IMR-90 (cell line): ENCODE measurements at regions not wholly inside any gene's neighbourhood (a gene's known extent, or its start where the extent isn't known, plus 50 kb on each side); places are given as distances from the start of the nearest gene placed in this dataset.

Experiments used
- ATAC-seq: fragments of 200-7000 bp; cut with Tn5 transposase; 2 replicates; pipeline ENCODE4 v1.9.1; 2020; ENCODE audit warnings: low read depth, mild to moderate bottlenecking, moderate library complexity
- BruUV-seq: library from RNA; stranded (reverse); fragments of 400-500 nt; replicated peaks from 2 replicates; lab custom pipeline; 2021; lab: Mats Ljungman, UMichigan
- CTCF ChIA-PET: fragments of 300-600 bp; formaldehyde crosslinking; extraction: SDS; loops from one replicate; lab custom pipeline; 2021; ENCODE audit warnings: antibody characterized with exemption; lab: Yijun Ruan, JAX
- POLR2A ChIA-PET: fragments of 300-600 bp; sonication (Branson Sonifier 250); formaldehyde crosslinking; loops from one replicate; lab custom pipeline; 2022; ENCODE audit warnings: antibody characterized with exemption; ENCODE audit not compliant: unreplicated experiment; lab: Charles Lee
- DNase-seq: peaks from one replicate; pipeline ENCODE4 v3.0.0; 2013
- H2AFZ ChIP-seq: replicated peaks from 2 replicates; pipeline ENCODE3; 2013; ENCODE audit warnings: low read length, mild to moderate bottlenecking; ENCODE audit not compliant: poor library complexity
- H2AK5ac ChIP-seq: 2 replicates; pipeline ENCODE4 v1.6.1; 2013; ENCODE audit warnings: low read depth, low read length, inconsistent platforms
- H2AK9ac ChIP-seq: replicated peaks from 2 replicates; pipeline ENCODE3; 2013; ENCODE audit warnings: mild to moderate bottlenecking, low read depth, low read length, moderate library complexity; ENCODE audit not compliant: poor library complexity
- H2BK120ac ChIP-seq: 2 replicates; pipeline ENCODE4 v1.6.1; 2013; ENCODE audit warnings: low read depth, low read length, inconsistent platforms
- H2BK15ac ChIP-seq: 3 replicates; pipeline ENCODE4 v1.6.1; 2013; ENCODE audit warnings: low read depth, low read length, inconsistent platforms
- H2BK20ac ChIP-seq: 2 replicates; pipeline ENCODE4 v1.6.1; 2013; ENCODE audit warnings: low read depth, mild to moderate bottlenecking, inconsistent platforms, low read length, moderate library complexity
- H2BK5ac ChIP-seq: 2 replicates; pipeline ENCODE4 v1.6.1; 2013; ENCODE audit warnings: mild to moderate bottlenecking, low read depth, low read length, inconsistent platforms; ENCODE audit not compliant: poor library complexity, severe bottlenecking
- H3K14ac ChIP-seq: replicated peaks from 2 replicates; pipeline ENCODE4 v1.6.1; 2013; ENCODE audit warnings: low read depth, low read length, inconsistent platforms
- H3K18ac ChIP-seq: 2 replicates; pipeline ENCODE4 v1.6.1; 2013; ENCODE audit warnings: low read depth, low read length, control low read depth
- H3K23ac ChIP-seq: 2 replicates; pipeline ENCODE4 v1.6.1; 2013; ENCODE audit warnings: low read depth, low read length, inconsistent platforms
- H3K27ac ChIP-seq: 2 replicates; pipeline ENCODE4 v1.5.1; 2013; ENCODE audit warnings: mild to moderate bottlenecking, control low read depth, low read length; ENCODE audit not compliant: insufficient read depth
- H3K27me3 ChIP-seq: 2 replicates; pipeline ENCODE4 v1.6.1; 2013; ENCODE audit warnings: low read length; ENCODE audit not compliant: control insufficient read depth, insufficient read depth
- H3K36me3 ChIP-seq: 2 replicates; pipeline ENCODE4 v1.6.1; 2013; ENCODE audit warnings: low read length, mixed read lengths; ENCODE audit not compliant: control insufficient read depth, insufficient read depth
- H3K4ac ChIP-seq: 2 replicates; pipeline ENCODE4 v1.6.1; 2013; ENCODE audit warnings: low read depth, low read length, inconsistent platforms
- H3K4me1 ChIP-seq: 2 replicates; pipeline ENCODE4 v1.6.1; 2013; ENCODE audit warnings: low read length, mixed read lengths; ENCODE audit not compliant: control insufficient read depth, insufficient read depth
- H3K4me2 ChIP-seq: 2 replicates; pipeline ENCODE4 v1.6.1; 2013; ENCODE audit warnings: low read depth, mild to moderate bottlenecking, control low read depth, low read length, moderate library complexity
- H3K4me3 ChIP-seq: 2 replicates; pipeline ENCODE4 v1.5.1; 2013; ENCODE audit warnings: low read depth, mild to moderate bottlenecking, control low read depth, low read length, moderate library complexity; ENCODE audit not compliant: insufficient read depth
- H3K56ac ChIP-seq: 2 replicates; pipeline ENCODE4 v1.6.1; 2013; ENCODE audit warnings: low read length, inconsistent platforms; ENCODE audit not compliant: insufficient read depth; ENCODE audit errors: extremely low read depth
- H3K79me1 ChIP-seq, 2 experiments: 2 replicates each; pipeline ENCODE4 v1.6.1; 2013; ENCODE audit warnings: low read length in 2 of 2, inconsistent platforms in 1 of 2, low read depth in 1 of 2
- H3K9ac ChIP-seq: 2 replicates; pipeline ENCODE4 v1.6.1; 2013; ENCODE audit warnings: low read depth, low read length, control low read depth
- H3K9me1 ChIP-seq: 2 replicates; pipeline ENCODE4 v1.6.1; 2013; ENCODE audit warnings: low read length, inconsistent platforms; ENCODE audit not compliant: insufficient read depth
- H3K9me3 ChIP-seq: 2 replicates; pipeline ENCODE4 v1.6.1; 2013; ENCODE audit warnings: low read length; ENCODE audit not compliant: control insufficient read depth, insufficient read depth
- H4K20me1 ChIP-seq: 2 replicates; pipeline ENCODE4 v1.6.1; 2013; ENCODE audit warnings: low read length, inconsistent platforms; ENCODE audit not compliant: insufficient read depth
- H4K5ac ChIP-seq: 2 replicates; pipeline ENCODE4 v1.6.1; 2013; ENCODE audit warnings: mild to moderate bottlenecking, low read depth, low read length, control low read depth
- H4K8ac ChIP-seq, 2 experiments: 2 replicates each; pipeline ENCODE4 v1.6.1; 2013; ENCODE audit warnings: low read depth in 2 of 2, low read length in 2 of 2, control low read depth in 1 of 2, inconsistent platforms in 1 of 2
- H4K91ac ChIP-seq: 2 replicates; pipeline ENCODE4 v1.6.1; 2013; ENCODE audit warnings: low read depth, low read length, inconsistent platforms; ENCODE audit not compliant: insufficient read depth
- CEBPB ChIP-seq: IDR thresholded peaks from 2 replicates; pipeline ENCODE4 v1.6.1; 2012; ENCODE audit warnings: low read depth, low read length, improper control_type of control experiment
- CHD1 ChIP-seq: IDR thresholded peaks from 2 replicates; pipeline ENCODE4 v1.6.1; 2012; ENCODE audit warnings: low read depth, low read length, improper control_type of control experiment
- MAFK ChIP-seq: IDR thresholded peaks from 2 replicates; pipeline ENCODE4 v1.6.1; 2012; ENCODE audit warnings: low read depth, low read length, improper control_type of control experiment
- MAZ ChIP-seq: IDR thresholded peaks from 2 replicates; pipeline ENCODE4 v1.6.1; 2012; ENCODE audit warnings: low read depth, mild to moderate bottlenecking, low read length, improper control_type of control experiment, moderate library complexity, borderline replicate concordance
- NFE2L2 ChIP-seq: fragments of 150-350 bp; IDR thresholded peaks from 2 replicates; pipeline ENCODE4 v1.6.1; 2016; ENCODE audit warnings: low read depth, mild to moderate bottlenecking, low read length
- RCOR1 ChIP-seq: IDR thresholded peaks from 2 replicates; pipeline ENCODE4 v1.6.1; 2012; ENCODE audit warnings: mild to moderate bottlenecking, low read length, improper control_type of control experiment; ENCODE audit not compliant: insufficient replicate concordance
- RFX5 ChIP-seq: IDR thresholded peaks from 2 replicates; pipeline ENCODE4 v1.8.0; 2012; ENCODE audit warnings: low read depth, mild to moderate bottlenecking, low read length, moderate library complexity
- SMC3 ChIP-seq: fragments of 150-350 bp; IDR thresholded peaks from 2 replicates; pipeline ENCODE4 v1.6.1; 2016; ENCODE audit warnings: low read depth, mild to moderate bottlenecking, antibody characterized with exemption, low read length, moderate library complexity
- WGBS, 2 experiments: methylation state at CpG; one replicate each; pipeline versions ENCODE4 v1.1.5 to v1.1.7; 2013; ENCODE audit warnings: missing lambda C conversion rate in 2 of 2; ENCODE audit not compliant: insufficient read length in 1 of 2; ENCODE audit errors: extremely low coverage in 2 of 2; 5-methylcytosine and 5-hydroxymethylcytosine counted together
- dilution Hi-C: fragments of 300-500 bp; cut with HindIII; formaldehyde crosslinking; loops from one replicate; pipeline ENCODE4 v1.14.3; 2018; ENCODE audit warnings: low sequenced_read_pairs; ENCODE audit not compliant: unreplicated experiment
- in situ Hi-C: fragments of 300-500 bp; cut with MboI; formaldehyde crosslinking; loops from 3 replicates; pipeline ENCODE4 v1.14.3; 2019; ENCODE audit warnings: low sequenced_read_pairs, inconsistent platforms, mixed read lengths
- intact Hi-C: fragments of 100-400 bp; cut with micrococcal nuclease; formaldehyde crosslinking; loops from 2 replicates; pipeline ENCODE4 v1.10.0; 2022
- TF ChIP-seq, protein P1 (sequence below): fragments of 150-350 bp; IDR thresholded peaks from 2 replicates; pipeline ENCODE4 v1.6.1; 2017; ENCODE audit warnings: mild to moderate bottlenecking, antibody characterized with exemption, low read length, low read depth
- TF ChIP-seq, protein P2 (sequence below): conservative IDR thresholded peaks from 2 replicates; pipeline ENCODE4 v1.5.1; 2012; ENCODE audit warnings: mild to moderate bottlenecking, low read depth, low read length, improper control_type of control experiment

- POLR2A ChIA-PET = no interaction called here
Observed at GRCh38 chr9:80931163-80931562, 758.2 kb downstream of the TLE1 start.

More at GRCh38 chr9:80931163-80931562, 758.2 kb downstream of the TLE1 start:
- in situ Hi-C loops = no loop called here
- CTCF ChIA-PET = no interaction called here
- Histone ChIP-seq H2BK15ac (no peak overlapping the region), H3K56ac (no peak overlapping the region), H2AK9ac (no peak overlapping the region), H3K4me1 (no peaks in the 10 kb centered on the region), H2AK5ac (no peak overlapping the region), H3K9ac (no peak overlapping the region), H3K4me3 (no peak overlapping the region), H2AFZ (no peak overlapping the region), H3K9me1 (no peaks in the 10 kb centered on the region), H3K4me2 (no peak overlapping the region), H4K5ac (no peak overlapping the region), H3K27me3 (no peaks in the 10 kb centered on the region), H3K9me3 (0 out of 2 replicates have a peak, but pooled peaks cover 2% of the 10 kb centered on the region), H2BK5ac (no peak overlapping the region), H3K14ac (no peak overlapping the region), H3K23ac (no peak overlapping the region), H2BK120ac (no peak overlapping the region), H3K36me3 (no peaks in the 10 kb centered on the region), H4K20me1 (no peaks in the 10 kb centered on the region), H4K91ac (no peak overlapping the region), H3K4ac (no peak overlapping the region), H3K27ac (no peak overlapping the region), H3K79me1 (no peaks in the 10 kb centered on the region), H2BK20ac (no peak overlapping the region), H3K18ac (no peak overlapping the region), H4K8ac (no peak overlapping the region)
- TF ChIP-seq, protein P1, sequence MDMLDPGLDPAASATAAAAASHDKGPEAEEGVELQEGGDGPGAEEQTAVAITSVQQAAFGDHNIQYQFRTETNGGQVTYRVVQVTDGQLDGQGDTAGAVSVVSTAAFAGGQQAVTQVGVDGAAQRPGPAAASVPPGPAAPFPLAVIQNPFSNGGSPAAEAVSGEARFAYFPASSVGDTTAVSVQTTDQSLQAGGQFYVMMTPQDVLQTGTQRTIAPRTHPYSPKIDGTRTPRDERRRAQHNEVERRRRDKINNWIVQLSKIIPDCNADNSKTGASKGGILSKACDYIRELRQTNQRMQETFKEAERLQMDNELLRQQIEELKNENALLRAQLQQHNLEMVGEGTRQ = no peak
- no peak for TF ChIP-seq RFX5
- TF ChIP-seq, protein P2, sequence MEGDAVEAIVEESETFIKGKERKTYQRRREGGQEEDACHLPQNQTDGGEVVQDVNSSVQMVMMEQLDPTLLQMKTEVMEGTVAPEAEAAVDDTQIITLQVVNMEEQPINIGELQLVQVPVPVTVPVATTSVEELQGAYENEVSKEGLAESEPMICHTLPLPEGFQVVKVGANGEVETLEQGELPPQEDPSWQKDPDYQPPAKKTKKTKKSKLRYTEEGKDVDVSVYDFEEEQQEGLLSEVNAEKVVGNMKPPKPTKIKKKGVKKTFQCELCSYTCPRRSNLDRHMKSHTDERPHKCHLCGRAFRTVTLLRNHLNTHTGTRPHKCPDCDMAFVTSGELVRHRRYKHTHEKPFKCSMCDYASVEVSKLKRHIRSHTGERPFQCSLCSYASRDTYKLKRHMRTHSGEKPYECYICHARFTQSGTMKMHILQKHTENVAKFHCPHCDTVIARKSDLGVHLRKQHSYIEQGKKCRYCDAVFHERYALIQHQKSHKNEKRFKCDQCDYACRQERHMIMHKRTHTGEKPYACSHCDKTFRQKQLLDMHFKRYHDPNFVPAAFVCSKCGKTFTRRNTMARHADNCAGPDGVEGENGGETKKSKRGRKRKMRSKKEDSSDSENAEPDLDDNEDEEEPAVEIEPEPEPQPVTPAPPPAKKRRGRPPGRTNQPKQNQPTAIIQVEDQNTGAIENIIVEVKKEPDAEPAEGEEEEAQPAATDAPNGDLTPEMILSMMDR = no peak
- TF ChIP-seq NFE2L2 = no peak
- TF ChIP-seq RCOR1 = no peak
- no peak for TF ChIP-seq MAZ
- no peak for TF ChIP-seq SMC3
- no peak for TF ChIP-seq CEBPB
- no peak for TF ChIP-seq CHD1
- no peak for TF ChIP-seq MAFK
- no peak for ATAC-seq
- WGBS, 2 experiments = no CpG with 5 or more reads among the region's 3 CpGs
- intact Hi-C loops = no loop called here
- BruUV-seq = no TSS peak
- DNase-seq = no peak
- dilution Hi-C loops = no loop called here
